GM19455 (cell line): ENCODE measurements at regions not wholly inside any gene's neighbourhood (a gene's known extent, or its start where the extent isn't known, plus 50 kb on each side); places are given as distances from the start of the nearest gene placed in this dataset.
"Not testable (repeated sequence)": the region's sequence is repeated elsewhere in the genome, so short reads cannot be mapped to it uniquely, and the experiment has no call there.

Experiments
- ATAC-seq: cut with Tn5 transposase; IDR thresholded peaks from one replicate; pipeline ENCODE4 v1.9.1; 2021; ENCODE audit not compliant: unreplicated experiment

DNA sequence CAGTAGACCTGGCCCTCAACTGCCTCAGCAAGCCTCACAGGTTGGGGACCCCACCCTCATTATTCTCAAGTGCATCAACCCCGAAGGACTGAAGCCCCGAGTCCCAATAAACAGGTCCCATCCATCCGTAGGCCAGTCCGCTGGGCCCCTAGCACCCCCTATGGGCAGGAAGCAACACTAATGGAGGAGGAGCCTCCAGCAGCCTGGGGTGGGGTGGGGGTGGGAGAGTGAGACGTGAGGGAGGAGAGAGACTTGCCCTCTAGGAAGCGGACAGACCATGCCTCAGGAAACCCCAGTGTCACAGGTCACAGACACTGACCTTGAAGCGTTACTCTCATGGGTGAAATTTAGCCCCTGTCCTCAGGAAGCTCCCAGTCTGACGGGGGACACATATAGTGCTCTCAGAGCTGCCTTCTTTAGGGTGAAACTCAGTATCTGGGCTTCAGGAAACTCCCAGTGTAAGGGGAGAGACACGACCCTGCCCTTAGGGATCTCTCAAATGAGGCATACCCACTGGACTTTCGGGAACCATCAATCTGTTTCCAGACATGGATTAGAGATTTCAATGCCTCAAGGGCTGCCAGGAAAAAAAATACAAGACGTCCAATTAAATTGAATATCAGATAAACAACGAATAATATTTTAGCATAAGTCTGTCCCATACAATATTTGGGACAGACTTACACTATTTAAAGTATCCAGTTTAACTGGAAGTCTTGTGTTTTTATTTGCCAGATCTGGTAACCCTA lies 125.8 kb downstream of the MRPL14 start:
- no peak for ATAC-seq

GRCh38 chr6:44000164-44000842 lies 126.9 kb downstream of the MRPL14 start:
- no peak for ATAC-seq

DNA sequence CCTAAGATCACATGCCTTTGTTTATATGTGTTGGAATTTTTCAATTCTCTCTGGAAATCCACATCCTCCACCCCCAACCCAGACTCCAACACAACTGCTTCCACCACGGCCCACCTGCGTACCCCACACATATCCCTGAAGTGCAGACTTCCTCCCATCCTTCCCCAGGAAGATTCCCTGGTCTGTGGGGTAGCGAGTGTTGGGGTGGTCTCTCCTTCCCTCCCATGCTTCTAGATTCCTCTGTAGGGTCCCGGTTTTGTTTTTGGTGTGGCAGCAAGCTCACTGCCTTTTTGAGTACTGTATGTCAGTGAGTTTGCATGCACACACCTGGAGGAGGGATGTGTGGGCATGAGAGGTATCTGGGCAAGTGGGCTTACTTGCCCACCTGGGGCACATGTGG lies 127.6 kb downstream of the MRPL14 start:
- ATAC-seq: no peak

DNA sequence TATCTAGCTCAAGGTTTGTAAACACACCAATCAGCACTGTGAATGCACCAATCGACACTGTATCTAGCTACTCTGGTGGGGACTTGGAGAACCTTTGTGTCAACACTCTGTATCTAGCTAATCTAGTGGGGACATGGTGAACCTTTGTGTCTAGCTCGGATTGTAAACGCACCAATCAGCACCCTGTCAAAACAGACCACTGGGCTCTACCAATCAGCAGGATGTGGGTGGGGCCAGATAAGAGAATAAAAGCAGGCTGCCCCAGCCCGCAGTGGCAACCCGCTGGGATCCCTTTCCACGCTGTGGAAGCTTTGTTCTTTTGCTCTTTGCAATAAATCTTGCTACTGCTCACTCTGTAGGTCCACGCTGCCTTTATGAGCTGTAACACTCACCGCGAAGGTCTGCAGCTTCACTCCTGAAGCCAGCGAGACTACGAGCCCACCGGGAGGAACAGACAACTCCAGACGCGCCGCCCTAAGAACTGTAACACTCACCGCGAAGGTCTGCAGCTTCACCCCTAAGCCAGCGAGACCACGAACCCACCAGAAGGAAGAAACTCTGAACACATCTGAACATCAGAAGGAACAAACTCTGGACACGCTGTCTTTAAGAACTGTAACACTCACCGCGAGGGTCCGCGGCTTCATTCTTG lies 128.5 kb downstream of the MRPL14 start:
- ATAC-seq: not testable (repeated sequence)

DNA sequence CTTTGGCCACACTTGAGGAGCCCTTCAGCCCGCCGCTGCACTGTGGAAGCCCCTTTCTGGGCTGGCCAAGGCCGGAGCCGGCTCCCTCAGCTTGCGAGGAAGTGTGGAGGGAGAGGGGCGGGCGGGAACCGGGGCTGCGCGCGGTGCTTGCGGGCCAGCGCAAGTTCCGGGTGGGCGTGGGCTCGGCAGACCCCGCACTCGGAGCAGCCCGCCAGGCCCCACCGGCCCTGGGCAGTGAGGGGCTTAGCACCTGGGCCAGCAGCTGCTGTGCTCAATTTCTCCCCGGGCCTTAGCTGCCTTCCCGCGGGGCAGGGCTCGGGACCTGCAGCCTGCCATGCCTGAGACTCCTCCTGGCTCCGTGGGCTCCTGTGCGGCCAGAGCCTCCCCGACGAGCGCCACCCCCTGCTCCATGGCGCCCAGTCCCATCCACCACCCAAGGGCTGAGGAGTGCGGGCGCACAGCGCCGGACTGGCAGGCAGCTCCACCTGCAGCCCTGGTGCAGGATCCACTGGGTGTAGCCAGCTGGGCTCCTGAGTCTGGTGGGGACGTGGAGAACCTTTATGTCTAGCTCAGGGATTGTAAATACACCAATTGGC lies 129.2 kb downstream of the MRPL14 start:
- ATAC-seq: not testable (repeated sequence)

GRCh38 chr6:43997345-43997677 lies 129.9 kb downstream of the MRPL14 start:
- no peak for ATAC-seq

DNA sequence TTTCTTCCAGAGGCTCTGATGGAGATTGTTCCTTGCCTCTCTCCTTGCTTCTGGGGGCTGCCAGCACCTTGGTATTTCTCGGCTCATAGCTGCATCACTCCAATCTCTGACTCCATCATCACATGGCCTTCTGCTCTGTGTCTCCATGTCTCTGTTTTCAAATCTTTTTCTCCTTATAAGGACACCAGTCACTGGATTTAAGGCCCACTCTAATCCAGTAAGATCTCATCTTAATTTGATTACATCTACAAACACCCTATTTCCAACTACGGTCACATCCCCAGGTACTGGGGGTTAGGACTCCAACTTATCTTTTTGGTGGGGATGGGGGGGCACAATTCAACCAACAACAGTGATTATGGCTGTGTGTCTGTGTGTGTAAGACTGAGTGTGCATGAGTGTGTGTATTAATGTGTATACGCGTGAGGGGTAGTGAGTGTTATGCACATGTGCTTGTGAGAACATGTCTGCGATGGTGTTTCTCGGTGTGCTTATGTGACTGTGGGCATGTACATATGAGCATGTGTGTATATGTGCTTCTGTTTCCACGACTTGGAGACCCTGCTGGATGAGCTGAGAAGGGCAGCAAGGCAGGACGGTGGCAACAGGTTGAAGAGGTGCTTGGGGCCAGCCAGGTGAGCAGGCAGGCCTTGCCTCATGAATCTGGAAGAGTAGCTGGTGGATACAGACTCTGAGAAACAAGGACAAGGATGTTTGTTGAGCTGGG lies 130.5 kb downstream of the MRPL14 start:
- no peak for ATAC-seq

DNA sequence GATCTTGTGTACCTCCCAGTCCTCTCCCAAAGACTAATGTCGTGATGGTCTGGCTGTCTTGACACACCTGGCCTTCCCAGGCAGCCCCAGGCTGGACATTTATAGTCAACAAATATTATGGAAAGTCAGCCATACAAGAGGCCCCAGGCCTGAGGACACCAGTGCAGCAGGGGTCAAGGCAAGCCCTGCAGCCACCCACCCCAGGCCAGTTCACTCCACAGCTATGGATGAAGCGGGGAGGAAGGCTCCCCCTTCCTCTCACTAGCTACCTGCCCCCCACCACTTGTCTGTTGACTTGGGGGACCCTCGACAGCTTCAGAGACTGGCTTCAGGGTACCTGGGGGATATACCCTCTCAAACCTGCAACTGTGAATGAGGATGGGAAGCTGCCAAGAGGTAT lies 132.1 kb downstream of the MRPL14 start:
- no peak for ATAC-seq

GRCh38 chr6:43993881-43994523 lies 133.2 kb downstream of the MRPL14 start:
- no peak for ATAC-seq

GRCh38 chr6:43992783-43993644 lies 134.2 kb downstream of the MRPL14 start:
- ATAC-seq: no peak

- no peak for ATAC-seq
Measured at GRCh38 chr6:43992126-43992663, 135.1 kb downstream of the MRPL14 start.

DNA sequence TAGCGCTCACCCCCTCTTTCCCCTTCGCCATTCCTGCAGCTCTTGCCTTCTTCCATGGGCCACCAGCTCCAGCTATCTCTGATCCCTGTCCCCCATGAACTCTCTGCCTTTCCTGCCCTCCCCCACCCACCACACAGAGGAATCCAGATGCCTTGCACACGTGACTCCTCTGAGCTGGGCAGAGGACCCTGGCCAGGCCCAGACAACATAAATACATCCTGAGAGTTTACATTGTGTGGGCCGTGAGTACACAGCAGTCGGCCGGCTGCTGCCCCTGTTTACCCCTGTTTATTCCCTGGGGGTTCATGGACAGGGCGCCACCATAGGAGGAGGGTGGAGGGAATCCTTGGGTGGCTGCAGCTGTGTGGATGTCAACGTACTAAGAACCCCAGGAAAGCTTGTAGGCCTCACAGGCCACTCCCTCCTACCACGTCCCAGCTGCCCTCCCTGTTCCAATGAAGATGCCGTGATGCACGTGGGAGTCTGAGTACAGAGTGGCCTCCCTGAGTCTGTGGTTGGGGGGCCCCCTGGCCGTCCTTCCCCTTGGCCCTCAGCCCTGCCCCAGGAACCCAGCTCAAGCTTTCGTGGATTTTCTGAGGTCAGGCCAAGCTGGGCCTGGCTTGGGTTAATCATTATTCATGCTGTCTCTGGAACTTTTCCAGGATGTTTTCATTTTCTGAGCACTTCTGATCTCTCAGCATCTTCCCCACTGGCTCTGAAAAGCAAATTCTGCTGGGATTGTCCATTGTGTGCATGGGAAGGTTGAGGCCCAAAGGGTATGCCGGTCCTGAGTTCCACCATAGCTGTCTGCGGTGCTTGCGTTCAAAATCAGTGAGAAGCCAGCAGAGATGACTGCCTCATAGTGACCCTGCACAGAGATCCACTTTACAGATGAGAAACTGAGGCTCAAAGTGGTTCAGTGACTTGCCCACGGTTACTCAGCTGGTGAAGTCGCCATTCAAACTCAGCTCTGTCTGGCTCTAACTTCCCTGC lies 136.3 kb downstream of the MRPL14 start:
- no peak for ATAC-seq

DNA sequence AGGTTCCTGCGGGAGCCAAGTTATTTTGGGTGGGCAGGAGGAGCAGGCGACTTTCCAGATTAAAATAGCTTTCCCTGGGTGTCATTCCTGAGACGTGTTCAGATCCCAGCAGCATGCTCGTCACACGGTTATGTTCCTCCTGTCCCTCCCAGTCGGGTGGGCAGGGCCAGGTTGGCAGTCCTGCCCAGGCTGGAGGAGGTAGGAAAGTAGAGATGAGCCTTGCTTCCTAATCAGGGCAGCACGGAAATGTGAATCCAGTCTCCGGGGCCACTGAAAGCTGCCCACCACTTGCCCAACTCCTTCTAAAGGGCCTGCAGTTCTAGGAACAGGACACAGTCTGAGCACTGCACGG lies 137.0 kb downstream of the MRPL14 start:
- no peak for ATAC-seq

- ATAC-seq: no peak
Measured at GRCh38 chr6:43989581-43990146, 137.6 kb downstream of the MRPL14 start.

DNA sequence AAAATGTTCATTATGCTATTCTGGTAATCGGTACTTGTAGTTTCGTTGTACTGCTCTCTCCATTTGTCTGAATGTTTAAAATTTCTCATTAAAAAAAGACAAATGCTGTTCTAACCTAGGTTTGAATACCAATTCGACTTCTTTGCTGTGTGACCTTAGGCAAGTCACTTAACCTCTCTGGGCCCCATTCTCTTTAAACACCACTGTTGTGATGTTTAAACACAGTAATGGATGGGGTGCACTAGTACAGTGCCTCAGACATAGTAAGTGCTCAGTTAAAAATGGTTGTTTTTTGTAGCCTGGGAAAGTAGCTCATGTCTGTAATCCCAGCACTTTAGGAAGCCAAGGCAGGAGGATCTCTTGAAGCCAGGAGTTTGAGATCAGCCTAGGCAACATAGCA lies 138.5 kb downstream of the MRPL14 start:
- no peak for ATAC-seq

GRCh38 chr6:43987838-43988439 lies 139.3 kb downstream of the MRPL14 start:
- ATAC-seq: no peak

DNA sequence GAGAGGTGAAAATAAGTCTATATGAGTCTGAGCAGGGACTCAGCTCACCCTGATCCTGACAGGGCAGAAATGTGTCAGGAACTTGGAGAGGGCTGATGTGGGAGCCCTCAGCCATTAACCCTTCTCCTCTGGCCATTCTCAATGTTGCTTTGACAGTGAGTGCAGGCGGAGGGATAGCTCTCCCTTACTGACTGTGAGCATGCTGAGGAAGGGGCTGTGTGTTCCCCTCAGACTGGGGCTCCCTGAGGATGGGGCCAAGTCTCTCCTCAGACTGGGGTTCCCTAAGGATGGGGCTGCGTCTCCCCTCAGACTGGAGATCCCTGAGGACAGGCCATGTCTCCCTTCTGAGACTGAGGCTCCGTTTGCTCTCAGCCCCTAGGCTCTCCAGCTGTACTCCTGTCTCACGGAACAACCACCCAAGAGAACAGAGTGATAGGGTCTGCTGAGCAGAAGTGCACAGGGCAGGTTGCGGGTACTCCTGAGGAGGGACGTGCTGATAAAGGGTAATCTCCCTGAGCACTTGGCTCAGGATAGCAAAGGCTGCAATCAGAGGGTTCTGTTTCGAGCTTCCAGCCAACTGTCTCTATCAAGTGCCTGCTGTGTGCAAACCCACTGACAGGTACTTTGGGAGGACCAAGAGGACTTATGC lies 141.0 kb downstream of the MRPL14 start:
- no peak for ATAC-seq
